ENCODE measurements at regions not wholly inside any gene's neighbourhood (a gene's known extent, or its start where the extent isn't known, plus 50 kb on each side); places are given as distances from the start of the nearest gene placed in this dataset.
"Not testable (repeated sequence)": the region's sequence is repeated elsewhere in the genome, so short reads cannot be mapped to it uniquely, and the experiment has no call there.

GRCh38 chr4:147160908-147161513 is 215.3 kb upstream of the TTC29 start:
- no peaks in the 10 kb centered on the region for H3K79me2 ChIP-seq (ENCODE audit: low read length)
- TF ChIP-seq CTCF (IDR thresholded peaks at IDR 0.05; ENCODE audit: low read depth, low read length) (peak; percentile 96), EZH2phosphoT487 (IDR thresholded peaks at IDR 0.05; ENCODE audit: low read depth) (no peak)
- no peaks in the 10 kb centered on the region for H3K36me3 ChIP-seq (replicated peaks; ENCODE audit: low read depth, low read length)
- H3K27me3 ChIP-seq (ENCODE audit: low read depth, low read length), result no peaks in the 10 kb centered on the region; the same call in 1 of the 2 replicates
- H3K4me1 ChIP-seq (ENCODE audit: low read length), result no peaks in the 10 kb centered on the region
- no peak overlapping the region for H3K27ac ChIP-seq (ENCODE audit: low read length)
- peak overlapping the region; percentile 48; the same call in 1 of the 2 replicates for H2AFZ ChIP-seq (ENCODE audit: low read depth, low read length)
- H4K20me1 ChIP-seq (ENCODE audit: insufficient read depth, low read length), result no peaks in the 10 kb centered on the region
- no peak overlapping the region for H3K9ac ChIP-seq (ENCODE audit: low read length)
- no peak overlapping the region for H3K4me3 ChIP-seq (ENCODE audit: low read length)
- no peaks in the 10 kb centered on the region for H3K9me3 ChIP-seq (ENCODE audit: insufficient read depth, low read length)
- no peak overlapping the region for H3K4me2 ChIP-seq (ENCODE audit: low read length)

- Histone ChIP-seq H3K4me3 (ENCODE audit: low read length) (no peak overlapping the region), H2AFZ (ENCODE audit: low read depth, low read length) (0 out of 2 replicates have a peak overlapping the region, but pooled peaks have one; percentile 31)
Measured at GRCh38 chr4:147163311-147163710, 217.6 kb upstream of the TTC29 start.

GRCh38 chr4:147168200-147168599 is 222.5 kb upstream of the TTC29 start:
- not testable (repeated sequence) for H3K4me3 ChIP-seq (ENCODE audit: low read length); H4K20me1 ChIP-seq (ENCODE audit: insufficient read depth, low read length); H3K9me3 ChIP-seq (ENCODE audit: insufficient read depth, low read length); H3K27ac ChIP-seq (ENCODE audit: low read length); H3K4me1 ChIP-seq (ENCODE audit: low read length); H3K9ac ChIP-seq (ENCODE audit: low read length); H2AFZ ChIP-seq (ENCODE audit: low read depth, low read length); H3K36me3 ChIP-seq (replicated peaks; ENCODE audit: low read depth, low read length); H3K27me3 ChIP-seq (ENCODE audit: low read depth, low read length); H3K4me2 ChIP-seq (ENCODE audit: low read length); H3K79me2 ChIP-seq (ENCODE audit: low read length)

More at GRCh38 chr4:147163311-147163710, 217.6 kb upstream of the TTC29 start:
- Histone ChIP-seq H3K4me2 (ENCODE audit: low read length) (no peak overlapping the region), H3K4me1 (ENCODE audit: low read length) (no peaks in the 10 kb centered on the region), H4K20me1 (ENCODE audit: insufficient read depth, low read length) (no peaks in the 10 kb centered on the region), H3K27ac (ENCODE audit: low read length) (no peak overlapping the region), H3K36me3 (replicated peaks; ENCODE audit: low read depth, low read length) (no peaks in the 10 kb centered on the region), H3K27me3 (ENCODE audit: low read depth, low read length) (no peaks in the 10 kb centered on the region; the same call in 1 of the 2 replicates), H3K9me3 (ENCODE audit: insufficient read depth, low read length) (no peaks in the 10 kb centered on the region), H3K79me2 (ENCODE audit: low read length) (no peaks in the 10 kb centered on the region), H3K9ac (ENCODE audit: low read length) (no peak overlapping the region)
- no peak for TF ChIP-seq EZH2phosphoT487 (IDR thresholded peaks at IDR 0.05; ENCODE audit: low read depth)
- no peak for TF ChIP-seq CTCF (IDR thresholded peaks at IDR 0.05; ENCODE audit: low read depth, low read length)

GRCh38 chr4:147173322-147173721 is 227.7 kb upstream of the TTC29 start:
- Histone ChIP-seq H3K36me3 (replicated peaks; ENCODE audit: low read depth, low read length) (no peaks in the 10 kb centered on the region), H3K4me1 (ENCODE audit: low read length) (no peaks in the 10 kb centered on the region), H3K9me3 (ENCODE audit: insufficient read depth, low read length) (no peaks in the 10 kb centered on the region), H3K9ac (ENCODE audit: low read length) (no peak overlapping the region), H4K20me1 (ENCODE audit: insufficient read depth, low read length) (no peaks in the 10 kb centered on the region), H3K27ac (ENCODE audit: low read length) (no peak overlapping the region), H3K79me2 (ENCODE audit: low read length) (no peaks in the 10 kb centered on the region), H3K4me2 (ENCODE audit: low read length) (no peak overlapping the region), H2AFZ (ENCODE audit: low read depth, low read length) (no peak overlapping the region), H3K4me3 (ENCODE audit: low read length) (no peak overlapping the region), H3K27me3 (ENCODE audit: low read depth, low read length) (no peaks in the 10 kb centered on the region)
- TF ChIP-seq CTCF (IDR thresholded peaks at IDR 0.05; ENCODE audit: low read depth, low read length) (no peak), EZH2phosphoT487 (IDR thresholded peaks at IDR 0.05; ENCODE audit: low read depth) (no peak)
